ENCODE measurements at regions not wholly inside any gene's neighbourhood (a gene's known extent, or its start where the extent isn't known, plus 50 kb on each side); places are given as distances from the start of the nearest gene placed in this dataset.
"Not testable (repeated sequence)": the region's sequence is repeated elsewhere in the genome, so short reads cannot be mapped to it uniquely, and the experiment has no call there.

DNA sequence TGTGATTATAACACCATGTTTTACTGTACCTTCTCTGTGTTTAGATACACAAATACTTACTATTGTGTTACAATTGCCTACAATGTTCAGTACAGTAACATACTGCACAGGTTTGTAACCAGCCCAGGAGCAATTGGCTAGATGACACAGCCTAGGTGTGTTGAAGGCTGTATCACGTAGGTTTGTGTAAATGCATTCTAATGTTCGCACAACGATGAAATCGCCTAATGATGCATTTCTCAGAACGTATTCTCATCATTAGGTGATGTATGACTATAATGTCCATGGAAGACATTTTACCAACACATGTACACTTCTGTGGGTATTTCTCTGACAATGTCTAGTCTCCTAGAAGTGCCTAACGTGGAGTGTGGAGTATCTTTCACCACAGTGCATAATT, 165.9 kb upstream of the KLF7 start:
- no peak for DNase-seq

DNA sequence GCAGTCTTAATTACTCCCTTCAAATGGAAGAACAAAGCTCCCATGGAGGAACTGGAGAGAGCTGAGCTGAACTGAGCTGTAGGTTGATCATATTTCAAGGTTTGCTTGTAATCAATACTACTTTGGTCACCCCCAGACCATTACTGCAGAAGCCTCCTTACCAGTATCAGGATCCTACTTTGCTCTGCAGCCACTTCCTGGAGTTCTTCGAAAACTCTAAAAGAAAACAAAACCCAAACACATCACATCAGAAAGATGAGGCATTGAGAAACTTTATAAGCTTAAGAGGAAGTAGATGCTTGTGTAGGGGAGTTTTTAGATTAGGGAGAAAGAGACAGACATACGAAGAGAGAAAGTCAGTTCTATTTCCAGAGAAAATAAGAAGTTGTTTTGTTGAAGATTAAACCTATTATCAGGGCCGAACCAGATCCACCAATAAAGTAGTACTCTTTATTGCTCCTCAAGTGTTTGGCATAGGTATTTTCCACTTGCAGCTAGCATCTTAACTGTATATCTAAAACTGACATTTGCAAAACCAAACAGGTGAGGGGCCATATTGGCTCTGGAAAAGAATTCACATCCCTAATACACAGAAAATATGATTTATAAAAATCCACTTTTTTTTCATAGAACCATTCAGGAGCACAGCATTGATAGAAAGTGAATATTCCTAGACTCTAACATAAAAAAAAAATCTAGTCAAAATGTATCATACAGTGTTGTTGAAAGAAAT, 166.9 kb upstream of the KLF7 start:
- DNase-seq, result no peak

DNA sequence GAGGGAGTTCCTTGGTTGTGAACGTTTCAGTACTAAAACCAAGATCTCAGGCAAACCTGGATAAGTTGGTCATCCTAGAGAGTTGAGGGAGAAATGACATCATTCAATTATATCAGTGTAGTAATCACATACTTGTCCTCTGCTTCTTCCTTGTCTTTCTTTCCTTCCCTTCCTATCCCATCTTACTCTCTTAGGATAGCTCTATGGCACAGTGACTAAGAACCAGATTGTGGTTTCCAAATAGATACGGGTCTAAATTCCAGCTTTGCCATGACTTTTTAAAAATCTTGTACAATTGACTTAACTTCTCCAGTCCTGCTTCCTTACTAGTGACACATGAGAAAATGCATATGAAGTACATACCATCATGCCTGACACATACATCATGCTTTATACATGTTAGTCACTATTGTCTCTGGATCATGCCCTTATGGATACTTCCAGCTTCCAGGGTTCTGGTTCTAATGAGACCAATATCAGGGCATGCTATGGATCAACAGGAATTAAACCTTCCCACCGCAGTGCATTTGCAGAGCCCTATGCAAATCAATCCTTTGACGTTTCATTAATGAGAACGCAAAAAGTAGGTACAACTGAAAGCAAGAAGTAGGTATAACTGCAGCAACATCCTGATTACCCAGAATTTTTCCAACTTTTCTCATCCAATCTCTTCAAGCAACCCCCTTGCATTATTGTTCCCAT, 168.0 kb upstream of the KLF7 start:
- DNase-seq, result no peak

DNA sequence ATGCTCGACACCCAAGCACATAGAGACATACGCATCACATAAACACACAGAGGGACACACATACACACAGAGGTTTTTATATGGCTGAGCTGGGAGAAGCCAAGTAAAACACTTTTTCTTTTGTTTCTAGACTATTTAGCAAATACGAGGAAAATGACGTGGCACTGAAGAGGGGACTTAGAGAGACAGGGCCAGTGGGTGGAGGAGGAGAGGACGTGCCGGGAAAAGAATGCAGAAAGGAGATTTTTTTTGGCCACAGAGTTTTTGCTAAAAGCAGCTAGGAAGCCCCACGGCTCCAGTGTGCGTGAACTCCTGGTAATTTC, 168.5 kb upstream of the KLF7 start:
- DNase-seq, result no peak

DNA sequence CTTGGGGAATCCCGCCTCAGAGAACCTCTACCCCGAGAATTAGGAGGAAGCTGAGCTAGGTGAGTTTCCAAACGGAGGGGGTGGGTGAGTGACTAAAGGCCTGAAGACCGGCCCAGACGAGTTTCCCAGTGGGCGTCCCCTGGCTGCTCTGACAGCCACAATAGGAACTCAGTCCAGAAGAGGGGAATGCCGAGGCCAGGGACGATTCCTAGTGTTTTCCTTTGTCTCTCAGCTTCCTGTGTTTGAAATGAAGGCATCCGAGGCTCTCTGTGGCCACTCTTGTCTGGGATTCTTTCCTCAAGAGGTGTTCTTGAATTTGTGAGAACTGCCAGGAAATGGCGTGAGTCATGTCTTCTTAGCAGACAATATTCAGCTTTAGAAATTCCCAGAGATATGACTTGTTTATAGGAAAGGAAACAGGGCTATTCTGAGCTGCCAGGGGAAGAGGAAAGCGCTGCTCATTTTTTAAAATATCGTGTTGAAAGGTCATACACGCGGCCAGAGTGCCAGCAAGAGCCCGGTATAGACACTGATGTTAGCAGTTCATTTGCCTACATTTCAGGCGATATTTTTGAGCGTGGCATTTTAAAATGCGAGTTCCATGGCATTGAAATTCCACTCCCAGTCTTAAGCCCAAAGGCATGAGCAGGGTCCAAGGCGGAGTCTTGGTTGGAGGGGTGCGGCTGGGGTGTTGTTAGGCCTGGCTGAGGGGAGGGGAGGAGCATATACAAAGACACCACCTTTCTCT, 169.1 kb upstream of the KLF7 start:
- peak; percentile 15 for DNase-seq

DNA sequence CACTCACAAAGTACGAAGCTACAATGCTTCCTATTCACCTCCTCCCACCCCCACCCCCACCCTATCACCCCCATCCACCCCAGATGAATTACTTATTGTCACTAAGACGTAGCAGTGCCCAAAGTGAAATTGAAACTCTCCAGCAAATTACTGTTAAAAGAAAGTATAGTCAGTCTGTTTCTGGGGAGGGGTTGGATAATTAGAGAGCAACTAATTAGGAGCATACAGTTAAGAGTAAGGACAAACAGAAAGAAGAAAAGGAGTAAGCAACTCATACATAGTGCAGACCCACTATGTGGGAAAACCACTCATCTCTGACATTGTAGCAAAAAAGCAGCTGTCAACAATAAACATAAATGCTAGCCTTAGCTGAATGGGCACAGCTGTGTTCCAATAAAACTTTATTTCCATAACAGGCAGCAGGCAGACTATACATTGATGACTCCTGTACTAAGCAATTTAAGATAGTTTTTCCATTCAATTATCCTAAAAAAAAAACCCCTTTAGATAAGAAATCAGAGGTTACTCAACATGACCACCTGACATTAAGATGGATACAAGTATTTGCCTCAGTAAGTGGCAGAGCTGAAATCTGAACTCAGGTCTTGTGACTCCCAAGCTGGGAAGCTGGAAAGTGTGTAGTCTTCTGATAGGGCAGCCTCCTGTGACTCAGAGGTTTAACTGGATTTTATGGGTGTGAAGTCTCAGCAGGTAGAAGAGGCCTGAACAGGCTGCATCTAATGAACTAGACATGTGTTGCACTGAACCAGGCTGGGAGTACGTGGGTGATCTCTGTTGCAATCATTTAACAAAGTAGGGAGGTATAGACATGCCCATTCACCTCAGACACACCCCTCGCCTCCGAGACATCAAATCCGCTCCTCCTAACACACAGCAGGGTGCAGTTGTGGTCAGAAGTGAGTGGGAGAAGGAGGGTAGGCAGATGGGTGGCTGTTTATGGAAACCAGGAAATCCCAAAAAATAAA, 171.8 kb upstream of the KLF7 start:
- peak; percentile 38 for DNase-seq

DNA sequence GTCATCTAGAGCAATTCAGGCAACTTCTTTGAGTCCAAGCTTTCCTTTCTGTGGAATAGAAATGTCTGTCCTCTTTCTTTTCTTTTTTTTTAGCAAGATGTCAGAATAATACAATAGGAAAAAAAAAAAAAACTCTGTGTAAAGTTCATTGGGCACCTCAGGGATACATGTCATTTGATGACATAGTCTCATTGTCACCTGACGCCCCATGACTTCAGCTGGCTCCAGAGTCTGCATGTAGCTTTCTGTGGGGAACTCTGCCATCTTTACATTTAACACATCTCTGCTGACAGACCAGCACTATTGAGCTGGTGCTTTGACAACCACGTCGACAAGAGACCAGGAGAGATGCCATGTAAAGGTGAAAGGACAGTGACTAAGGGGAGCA, 172.5 kb upstream of the KLF7 start:
- no peak for DNase-seq

DNA sequence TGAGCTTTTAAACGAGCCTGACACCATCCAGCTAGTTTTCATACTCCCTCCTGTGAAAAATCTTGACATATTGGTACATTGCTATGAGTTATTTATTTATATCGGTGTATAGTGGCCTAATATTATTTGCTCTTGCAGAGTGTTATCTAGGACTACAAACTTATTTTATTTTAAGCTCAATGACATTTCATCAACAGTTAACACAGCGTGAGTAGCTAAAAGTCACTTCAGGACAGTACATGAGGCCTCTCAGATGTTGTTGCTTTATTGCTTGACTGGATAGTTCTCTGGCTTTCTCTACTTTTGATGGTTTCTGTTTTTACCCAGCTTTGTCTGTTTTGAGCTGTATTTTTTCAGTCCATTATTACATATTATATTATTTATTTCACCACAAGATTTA, 172.9 kb upstream of the KLF7 start:
- DNase-seq, result no peak

DNA sequence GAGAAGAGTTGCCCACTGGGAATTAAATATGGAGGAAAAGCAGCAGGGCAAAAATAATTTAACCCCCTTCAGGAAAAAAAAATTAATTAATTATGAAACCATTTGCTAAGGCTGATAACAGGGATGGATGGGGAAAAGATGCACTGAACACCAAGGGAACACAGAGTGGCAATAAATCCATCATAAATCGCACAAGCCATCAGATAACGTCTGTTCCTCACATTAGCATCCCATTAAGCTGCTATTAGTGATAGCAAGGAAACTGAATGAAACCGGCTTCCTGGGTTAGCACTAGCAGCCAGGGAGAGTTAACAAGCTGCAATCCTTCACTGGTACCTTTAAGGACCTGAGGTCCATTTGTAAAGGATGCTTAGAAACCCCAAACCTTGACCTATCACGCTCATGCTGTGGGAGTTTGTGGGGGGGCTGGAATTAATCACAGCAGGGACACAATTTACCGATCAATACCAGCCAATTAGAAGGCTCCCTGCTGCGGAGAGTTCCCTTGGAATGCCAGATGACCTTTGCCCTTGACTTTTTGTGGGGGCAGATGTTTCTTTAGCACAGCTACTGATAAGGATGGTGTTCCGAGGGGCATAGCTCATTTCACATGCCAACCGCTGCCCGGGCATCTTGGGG, 175.5 kb upstream of the KLF7 start:
- no peak for DNase-seq

DNA sequence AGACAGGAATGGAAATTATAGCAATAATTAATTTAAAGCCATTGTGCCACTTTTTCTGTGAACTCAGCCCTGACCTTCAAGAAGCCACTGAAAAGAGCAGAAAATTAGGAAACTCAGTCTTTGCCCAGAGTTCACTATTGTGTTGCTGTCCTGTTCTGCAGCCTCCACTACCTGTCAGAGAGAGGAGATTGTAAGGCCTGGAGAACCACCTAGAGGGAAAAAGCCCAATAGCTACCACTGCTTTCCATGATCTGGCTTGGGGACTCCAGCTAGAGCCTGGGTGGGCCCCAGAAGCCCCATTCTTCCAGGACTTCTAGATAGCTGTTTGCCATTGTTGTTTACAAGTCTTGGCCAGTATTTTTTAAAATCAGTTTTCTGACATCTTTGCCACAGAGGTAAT, 176.1 kb upstream of the KLF7 start:
- DNase-seq, result no peak

DNA sequence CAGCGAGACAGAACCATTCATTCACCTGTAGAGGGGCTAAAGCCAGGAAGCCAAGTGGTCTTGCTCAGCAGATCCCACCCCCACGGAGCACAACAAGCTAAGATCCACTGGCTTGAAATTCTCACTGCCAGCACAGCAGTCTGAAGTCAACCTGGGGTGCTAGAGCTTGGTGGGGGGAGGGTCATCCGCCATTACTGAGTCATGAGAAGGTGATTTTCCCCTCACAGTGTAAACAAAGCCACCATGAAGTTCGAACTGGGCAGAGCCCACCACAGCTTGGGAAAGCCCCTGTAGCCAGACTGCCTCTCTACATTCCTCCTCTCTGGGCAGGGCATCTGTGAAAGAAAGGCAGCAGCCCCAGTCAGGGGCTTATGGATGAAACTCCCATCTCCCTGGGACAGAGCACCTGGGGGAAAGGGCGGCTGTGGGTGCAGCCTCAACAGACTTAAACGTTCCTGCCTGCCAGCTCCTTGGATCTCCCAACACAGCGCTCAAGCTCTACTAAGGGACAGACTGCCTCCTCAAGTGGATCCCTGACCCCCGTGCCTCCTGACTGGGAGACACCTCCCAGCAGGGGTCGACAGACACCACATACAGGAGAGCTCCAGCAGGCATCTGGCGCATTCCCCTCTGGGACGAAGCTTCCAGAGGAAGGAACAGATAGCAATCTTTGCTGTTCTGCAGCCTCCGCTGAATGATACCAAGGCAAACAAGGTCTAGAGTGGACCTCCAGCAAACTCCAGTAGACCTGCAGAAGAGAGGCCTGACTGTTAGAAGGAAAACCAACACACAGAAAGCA, 179.0 kb upstream of the KLF7 start:
- DNase-seq, result not testable (repeated sequence)

DNA sequence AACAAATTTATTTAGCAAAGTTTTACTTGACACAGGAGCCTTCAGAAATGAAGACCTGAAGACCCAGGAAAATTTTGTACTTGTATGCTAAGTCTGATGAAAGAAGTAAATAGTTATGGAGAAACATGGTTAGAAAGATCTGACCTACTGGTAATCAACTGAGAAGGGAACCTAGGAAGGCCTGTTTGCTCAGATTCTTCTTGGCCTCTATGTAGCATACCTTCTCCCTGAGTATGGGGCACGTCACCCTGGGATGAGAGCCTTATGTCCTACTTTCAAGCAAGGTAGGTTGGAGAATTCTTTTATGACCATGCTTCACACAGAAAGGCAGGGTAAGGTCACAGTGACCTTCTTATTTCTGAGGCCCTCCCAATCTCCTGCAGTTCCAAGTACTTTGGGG, 178.6 kb upstream of the CREB1 start:
- no peak for DNase-seq

DNA sequence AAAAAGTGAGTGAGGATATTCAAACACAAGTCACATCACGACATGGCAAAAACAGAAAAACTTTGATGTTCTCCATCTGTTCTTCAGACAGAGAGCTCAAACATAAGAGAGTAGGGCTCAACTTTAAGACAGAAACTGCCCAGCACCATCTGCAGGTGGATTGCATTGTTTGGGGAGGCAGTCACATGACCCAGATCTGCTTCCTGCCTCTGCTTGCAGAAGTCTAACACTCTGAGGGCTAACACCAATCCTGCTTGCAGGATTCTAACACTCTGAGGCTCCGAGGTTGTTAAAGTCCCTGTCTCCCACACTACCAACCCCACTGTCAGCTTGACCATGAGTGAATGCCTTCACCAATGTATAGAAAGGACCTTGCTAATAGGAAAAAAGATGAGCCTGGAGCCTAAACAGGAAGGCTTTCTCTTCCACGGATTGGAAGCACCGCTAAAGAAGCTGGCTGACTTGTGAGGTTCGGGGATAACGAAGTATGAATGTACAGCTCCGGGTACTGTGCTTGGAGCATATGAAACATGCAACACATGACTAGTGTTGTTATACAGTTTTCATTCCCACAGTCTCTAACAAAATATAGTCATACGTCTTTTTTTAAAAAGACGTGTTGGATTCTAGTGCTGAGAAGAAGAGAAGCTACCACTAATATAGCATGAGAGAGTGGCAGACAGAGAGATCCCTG, 176.6 kb upstream of the CREB1 start:
- DNase-seq, result peak; percentile 28

DNA sequence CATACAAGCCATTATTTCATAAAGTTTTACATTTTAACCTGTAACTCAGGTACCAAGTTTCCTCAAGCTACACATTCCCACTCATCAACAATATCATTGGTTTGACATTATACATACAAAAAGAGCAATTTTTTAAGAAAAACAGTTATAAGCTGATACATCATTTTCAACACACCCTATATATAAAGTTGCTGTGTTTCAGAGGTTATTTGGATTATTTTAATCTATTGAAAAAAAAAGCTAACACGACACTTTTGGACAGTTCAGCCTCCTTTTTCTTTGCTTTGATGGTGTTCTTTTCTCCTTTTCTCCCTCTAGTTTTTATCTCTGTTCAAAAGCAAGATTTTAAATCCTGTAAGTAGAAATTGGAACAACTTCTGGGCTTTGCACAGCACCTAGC, 175.9 kb upstream of the CREB1 start:
- no peak for DNase-seq

DNA sequence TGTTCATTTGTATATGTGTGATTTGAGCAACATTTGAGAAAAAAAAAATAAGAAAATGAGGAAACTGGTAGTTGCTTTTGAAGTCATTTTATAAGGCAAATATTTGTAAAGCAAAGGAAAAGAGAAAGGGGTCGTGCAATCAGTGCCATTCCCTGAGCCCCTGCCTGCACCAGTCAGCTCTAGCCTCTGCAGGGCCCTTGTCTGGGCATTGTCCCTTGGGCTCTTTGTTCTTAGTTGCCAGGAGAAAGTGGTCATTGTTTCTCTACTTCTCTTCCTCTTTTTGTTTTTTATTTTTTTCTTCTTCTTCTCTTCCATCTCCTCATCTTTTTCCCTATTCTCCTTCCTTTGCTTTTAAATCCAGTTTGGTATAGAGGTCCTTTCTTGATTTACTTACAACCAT, 175.3 kb upstream of the CREB1 start:
- no peak for DNase-seq

DNA sequence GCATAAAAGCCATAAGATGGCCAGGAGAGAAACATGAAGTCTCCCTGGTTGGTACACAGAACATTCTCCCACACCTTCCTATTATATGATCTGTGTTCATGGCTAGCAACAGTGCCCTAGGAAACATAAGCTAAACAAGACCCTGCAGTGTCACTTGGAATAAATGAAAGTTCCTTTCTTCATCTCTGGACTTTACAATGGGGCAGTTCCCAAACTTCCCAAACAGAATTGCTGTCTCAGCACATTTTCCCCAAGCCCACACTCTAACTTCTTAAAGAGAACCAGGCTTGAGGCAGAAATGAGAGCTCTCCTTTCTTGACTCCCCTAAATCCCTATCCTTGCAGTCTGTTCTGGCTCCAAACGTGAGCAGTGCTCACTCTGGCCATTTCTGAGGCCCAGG, 173.2 kb upstream of the CREB1 start:
- DNase-seq, result no peak

DNA sequence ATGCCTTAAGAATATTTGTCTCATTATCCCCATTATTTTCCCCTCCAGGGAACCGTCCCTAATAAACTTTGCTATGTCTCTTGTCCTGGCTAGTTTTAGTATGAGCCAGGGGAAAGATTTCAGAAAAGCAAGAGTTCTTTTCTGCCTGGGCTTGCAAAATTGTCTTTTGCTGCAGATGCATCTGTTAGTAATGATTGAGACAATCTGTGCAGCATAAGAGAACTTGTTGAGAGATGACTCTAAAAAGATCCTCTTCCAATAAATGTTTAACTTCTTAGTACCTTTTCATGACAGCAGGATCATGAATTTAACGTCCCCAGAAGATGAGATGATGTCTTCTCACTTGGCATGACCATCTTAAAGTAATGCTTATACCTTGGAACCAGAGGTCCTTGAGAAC, 172.5 kb upstream of the CREB1 start:
- no peak for DNase-seq

DNA sequence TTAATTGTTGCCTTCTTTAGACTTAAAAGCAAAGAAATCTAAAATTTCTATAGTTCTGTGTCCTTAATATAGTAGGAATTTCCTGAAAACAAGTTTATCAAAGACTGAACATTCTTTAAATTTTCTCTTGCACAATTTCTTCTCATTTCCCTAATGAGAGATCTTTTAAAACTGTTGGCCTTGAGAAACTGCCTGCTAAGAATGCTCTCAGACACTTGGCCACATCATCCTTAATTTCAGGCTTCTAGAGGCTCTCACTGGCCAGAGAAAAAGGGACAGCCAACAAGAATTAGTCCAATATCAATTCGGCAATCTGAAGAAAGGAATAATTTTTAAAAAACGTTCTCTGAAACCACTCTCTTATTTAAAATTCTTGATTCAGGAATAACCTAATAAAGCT, 167.0 kb upstream of the CREB1 start:
- no peak for DNase-seq

DNA sequence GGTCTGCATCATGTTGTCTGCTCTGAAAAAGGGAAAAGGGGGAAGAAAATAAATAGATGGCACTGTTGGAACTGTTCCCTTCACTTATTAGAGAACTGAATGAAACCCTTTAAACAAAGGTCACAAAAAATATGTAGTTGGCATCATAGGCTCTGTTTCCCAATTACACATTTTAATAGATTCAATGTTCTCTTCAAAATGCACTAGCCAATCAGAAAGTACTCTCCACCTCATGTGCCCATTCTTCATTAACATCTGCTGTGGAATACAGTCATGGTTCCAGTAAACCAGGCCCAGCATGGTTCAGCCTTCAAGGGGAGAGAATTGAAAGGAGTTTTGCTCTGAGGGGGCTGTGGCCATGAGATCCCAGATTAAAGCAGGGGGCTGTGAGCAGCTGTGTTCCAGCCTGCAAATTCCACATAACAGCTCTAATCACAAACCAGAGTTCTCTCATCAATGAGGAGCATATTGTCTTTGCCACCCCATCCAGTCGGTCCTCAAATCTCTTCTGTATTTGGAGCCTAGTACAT, 165.9 kb upstream of the CREB1 start:
- DNase-seq, result no peak

DNA sequence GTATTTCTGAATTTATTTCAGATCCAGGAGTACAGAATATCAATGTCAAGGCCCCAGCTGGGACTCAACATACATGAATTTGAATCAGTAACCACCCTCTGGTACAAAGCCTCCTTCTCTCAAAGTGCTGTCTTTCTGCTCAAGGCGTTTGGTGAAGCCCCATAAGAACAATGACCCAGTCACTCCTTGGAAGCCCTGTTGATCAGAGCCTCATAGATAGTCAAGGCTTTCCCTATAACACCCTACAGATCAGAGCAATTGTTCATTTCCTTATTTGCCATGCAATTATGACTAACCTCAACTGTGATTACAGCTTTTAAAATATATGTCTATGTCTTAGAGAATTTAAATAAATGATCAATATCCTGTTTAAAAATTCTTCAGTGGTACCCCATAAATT, 159.1 kb upstream of the CREB1 start:
- no peak for DNase-seq

DNA sequence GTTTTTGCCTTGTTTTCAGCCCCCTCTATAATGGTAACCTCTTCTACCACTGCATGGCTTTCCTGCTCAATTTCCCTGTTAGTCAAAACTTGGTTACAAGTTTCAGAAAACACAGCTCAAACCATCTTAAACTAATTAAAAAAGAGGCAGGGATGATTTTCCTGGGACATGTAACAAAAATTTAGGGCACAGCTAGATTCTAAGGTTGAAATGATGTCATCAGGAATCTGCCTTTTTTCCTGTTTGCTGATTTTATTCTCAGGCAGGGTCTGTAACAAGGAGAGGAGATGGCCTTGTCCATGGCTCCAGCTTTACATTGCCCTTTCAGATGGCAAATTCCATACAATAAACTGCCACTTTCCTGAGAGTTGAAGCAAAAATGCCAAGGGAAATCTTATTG, 157.9 kb upstream of the CREB1 start:
- no peak for DNase-seq
